Ascending aorta (tissue), 2 donors: ENCODE measurements at regions not wholly inside any gene's neighbourhood (a gene's known extent, or its start where the extent isn't known, plus 50 kb on each side); places are given as distances from the start of the nearest gene placed in this dataset.

ENCODE experiments used
- DNase-seq, 2 donors: peaks; one replicate each; pipeline ENCODE4 v3.0.0-alpha.2; 2019; ENCODE audit warnings: low spot score in 2 of 2
- H3K27ac ChIP-seq, 2 donors: fragments of 200-600 bp; sonication (generic); one replicate each; pipeline ENCODE4 v1.5.1; 2016 to 2017; ENCODE audit warnings: mild to moderate bottlenecking in 1 of 2
- H3K27me3 ChIP-seq: fragments of 200-600 bp; sonication (generic); one replicate; pipeline ENCODE4 v1.5.1; 2017
- H3K36me3 ChIP-seq, 2 donors: fragments of 200-600 bp; sonication (generic); one replicate each; pipeline ENCODE4 v1.5.1; 2016
- H3K4me1 ChIP-seq, 2 donors: fragments of 200-600 bp; sonication (generic); one replicate each; pipeline ENCODE4 v1.5.1; 2016 to 2017; ENCODE audit warnings: mild to moderate bottlenecking in 1 of 2
- H3K4me3 ChIP-seq, 2 donors: fragments of 200-600 bp; sonication (generic); one replicate each; pipeline ENCODE4 v1.5.1; 2016 to 2017; ENCODE audit warnings: mild to moderate bottlenecking in 1 of 2
- H3K9me3 ChIP-seq, 2 donors: fragments of 200-600 bp; sonication (generic); one replicate each; pipeline ENCODE4 v1.5.1; 2016
- CTCF ChIP-seq, 3 experiments: fragments of 200-600 bp in 2 of 3; fragments of 450-650 bp in 1 of 3; sonication (generic) in 2 of 3; IDR thresholded peaks; one replicate each; pipeline ENCODE4 v1.5.1; 2016 to 2019; ENCODE audit warnings: antibody characterized with exemption in 3 of 3, mild to moderate bottlenecking in 1 of 3, moderate library complexity in 1 of 3
- intact Hi-C: fragments of 100-400 bp; cut with DNase I; formaldehyde crosslinking; loops from one replicate; pipeline ENCODE4 v1.15.1; 2023

- no peaks in the 10 kb centered on the region for H3K9me3 ChIP-seq
- H3K27ac ChIP-seq, result no peak overlapping the region
- H3K27me3 ChIP-seq, result no peaks in the 10 kb centered on the region
- no peaks in the 10 kb centered on the region for H3K36me3 ChIP-seq
- H3K4me3 ChIP-seq, result no peak overlapping the region
- DNase-seq, result no peak
- intact Hi-C loops, result no loop called here
- no peak for TF ChIP-seq CTCF (IDR thresholded peaks at IDR 0.05)
- H3K4me1 ChIP-seq, result peaks cover 3 to 32% of the 10 kb centered on the region in 2 donors
Observed at GRCh38 chr13:44266772-44267171, 106.9 kb upstream of the SERP2 start.

GRCh38 chr13:44267203-44267602 is 106.4 kb upstream of the SERP2 start:
- no peaks in the 10 kb centered on the region for H3K27me3 ChIP-seq
- H3K4me3 ChIP-seq, result no peak overlapping the region
- DNase-seq, result no peak
- no peaks in the 10 kb centered on the region for H3K36me3 ChIP-seq
- peaks cover 6 to 36% of the 10 kb centered on the region in 2 donors for H3K4me1 ChIP-seq
- H3K9me3 ChIP-seq, result no peaks in the 10 kb centered on the region
- TF ChIP-seq CTCF (IDR thresholded peaks at IDR 0.05), result no peak
- H3K27ac ChIP-seq, result peak overlapping the region; percentile 88 to 92
- intact Hi-C loops, result no loop called here

- H3K36me3 ChIP-seq, result no peaks in the 10 kb centered on the region
- DNase-seq, result no peak
- H3K4me3 ChIP-seq, result no peak overlapping the region
- H3K9me3 ChIP-seq, result no peaks in the 10 kb centered on the region
- intact Hi-C loops, result loop anchor here (2.0 kb wide), 2 partner anchors 31 to 43 kb away; no protein-coding TSS in a partner anchor
- H3K4me1 ChIP-seq, result peaks cover 9 to 42% of the 10 kb centered on the region in 2 donors
- no peaks in the 10 kb centered on the region for H3K27me3 ChIP-seq
- TF ChIP-seq CTCF (IDR thresholded peaks at IDR 0.05), result no peak
- peak overlapping the region; percentile 88 to 92 for H3K27ac ChIP-seq
Observed at GRCh38 chr13:44267980-44268379, 105.6 kb upstream of the SERP2 start.

DNA sequence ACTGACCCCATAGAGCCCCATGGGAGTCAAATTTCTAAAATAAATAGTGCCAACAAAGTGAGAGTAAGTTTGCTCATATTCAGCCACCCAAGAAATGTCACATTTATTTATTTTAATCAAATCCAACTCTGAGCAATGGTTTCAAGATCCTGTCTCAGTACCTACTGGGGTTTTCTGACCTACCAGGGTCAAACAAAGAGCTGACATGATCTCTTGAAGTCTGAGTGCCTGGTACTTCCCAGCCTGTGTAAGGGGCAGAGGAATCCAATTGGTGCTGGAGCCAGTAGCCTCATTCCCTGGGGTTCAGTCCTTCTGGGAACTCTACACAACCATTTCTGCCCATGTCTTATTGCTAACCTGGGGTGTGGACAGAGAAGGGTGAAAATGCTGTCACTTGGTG is 104.6 kb upstream of the SERP2 start:
- H3K9me3 ChIP-seq, result no peaks in the 10 kb centered on the region
- H3K36me3 ChIP-seq, result no peaks in the 10 kb centered on the region
- no peak for DNase-seq
- no peak overlapping the region for H3K4me3 ChIP-seq
- peaks cover 9 to 51% of the 10 kb centered on the region in 2 donors for H3K4me1 ChIP-seq
- H3K27ac ChIP-seq, result peak overlapping the region; percentile 88 to 92
- TF ChIP-seq CTCF (IDR thresholded peaks at IDR 0.05), result no peak
- no peaks in the 10 kb centered on the region for H3K27me3 ChIP-seq
- intact Hi-C loops, result loop anchor here (2.0 kb wide), 2 partner anchors 32 to 44 kb away; no protein-coding TSS in a partner anchor

GRCh38 chr13:44270150-44270549 is 103.5 kb upstream of the SERP2 start:
- TF ChIP-seq CTCF (IDR thresholded peaks at IDR 0.05), result no peak
- Histone ChIP-seq H3K36me3 (no peaks in the 10 kb centered on the region), H3K4me1 (peaks cover 9 to 59% of the 10 kb centered on the region in 2 donors), H3K9me3 (no peaks in the 10 kb centered on the region), H3K27me3 (no peaks in the 10 kb centered on the region), H3K4me3 (no peak overlapping the region), H3K27ac (peak overlapping the region; percentile 88 to 92)
- intact Hi-C loops, result loop anchor here (10.0 kb wide), 1 partner anchor 165 kb away; no protein-coding TSS in a partner anchor
- DNase-seq, result no peak

DNA sequence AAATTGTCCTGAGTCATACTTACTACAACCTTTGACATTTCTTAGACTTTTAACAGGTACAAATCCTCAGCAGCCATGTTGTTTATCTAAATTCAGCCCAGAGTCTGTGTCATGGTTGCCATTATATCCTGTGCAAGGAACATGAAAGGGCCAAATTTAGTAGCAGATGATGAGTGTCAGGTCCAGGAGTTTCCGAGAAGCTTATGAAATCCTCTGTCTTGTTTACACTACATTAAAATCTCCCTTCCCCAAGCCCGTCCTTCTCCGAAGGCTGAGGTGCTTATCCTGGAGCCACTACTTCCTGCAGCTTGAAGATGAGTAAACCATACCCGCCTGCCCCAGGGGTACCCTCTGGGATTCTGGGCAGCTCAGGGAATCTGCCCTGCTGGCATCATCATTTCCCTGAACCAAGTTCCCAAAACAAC is 102.6 kb upstream of the SERP2 start:
- peaks cover 9 to 63% of the 10 kb centered on the region in 2 donors for H3K4me1 ChIP-seq
- intact Hi-C loops, result loop anchor here (10.0 kb wide), 1 partner anchor 164 kb away; no protein-coding TSS in a partner anchor

More for the DNA sequence above, 102.6 kb upstream of the SERP2 start:
- Histone ChIP-seq H3K4me3 (no peak overlapping the region), H3K27me3 (no peaks in the 10 kb centered on the region), H3K27ac (peak overlapping the region; percentile 88 to 92), H3K9me3 (no peaks in the 10 kb centered on the region), H3K36me3 (no peaks in the 10 kb centered on the region)
- no peak for DNase-seq
- TF ChIP-seq CTCF (IDR thresholded peaks at IDR 0.05), result no peak
